ENCODE measurements at regions not wholly inside any gene's neighbourhood (a gene's known extent, or its start where the extent isn't known, plus 50 kb on each side); places are given as distances from the start of the nearest gene placed in this dataset.
A peak's percentile ranks its signal among the peaks of the same experiment; 100 is the strongest.
"Not testable (repeated sequence)": the region's sequence is repeated elsewhere in the genome, so short reads cannot be mapped to it uniquely, and the experiment has no call there.

GRCh38 chr7:81152925-81153324, 234.1 kb upstream of the SEMA3C start:
- not testable (repeated sequence) for H2BK5ac ChIP-seq (ENCODE audit: low read depth, low read length, poor library complexity); H2AFZ ChIP-seq (ENCODE audit: insufficient read depth, low read length, poor library complexity); H3K18ac ChIP-seq (ENCODE audit: low read length); H3K4me1 ChIP-seq (ENCODE audit: control insufficient read depth in 1 of 2, insufficient read depth in 2 of 2, low read length in 2 of 2); H3K27ac ChIP-seq (ENCODE audit: low read depth, low read length); H3K9ac ChIP-seq (ENCODE audit: low read length); H3K27me3 ChIP-seq (ENCODE audit: insufficient read depth, low read length); H2BK120ac ChIP-seq (ENCODE audit: insufficient read depth, low read length, poor library complexity); H3K9me3 ChIP-seq (ENCODE audit: insufficient read depth, low read depth, low read length); H4K12ac ChIP-seq (ENCODE audit: low read depth, low read length); H4K91ac ChIP-seq (ENCODE audit: low read depth, low read length); H3K79me1 ChIP-seq (ENCODE audit: low read length); H2BK12ac ChIP-seq (ENCODE audit: low read length); H3K79me2 ChIP-seq (ENCODE audit: control insufficient read depth, insufficient read depth, low read length, poor library complexity); H3K4me2 ChIP-seq (ENCODE audit: low read length); DNase-seq; H3K36me3 ChIP-seq (ENCODE audit: control insufficient read depth in 1 of 2, insufficient read depth in 2 of 2, low read length in 2 of 2); H3K14ac ChIP-seq (ENCODE audit: low read length); H3K23ac ChIP-seq (ENCODE audit: low read length); H2AK5ac ChIP-seq (ENCODE audit: low read length); H3K4ac ChIP-seq (ENCODE audit: low read depth, low read length); H4K8ac ChIP-seq (ENCODE audit: low read depth, low read length); H3K4me3 ChIP-seq (ENCODE audit: low read depth, low read length)
- WGBS (ENCODE audit: extremely low coverage, insufficient coverage, insufficient read length): no CpG with 5 or more reads among the region's 9 CpGs

- Histone ChIP-seq H4K8ac (ENCODE audit: low read depth, low read length) (peak overlapping the region; percentile 11), H3K4me3 (ENCODE audit: low read depth, low read length) (no peak overlapping the region), H3K9ac (ENCODE audit: low read length) (no peak overlapping the region), H3K18ac (ENCODE audit: low read length) (peak overlapping the region; percentile 75), H2BK120ac (ENCODE audit: insufficient read depth, low read length, poor library complexity) (peak overlapping the region; percentile 46), H2BK12ac (ENCODE audit: low read length) (peak overlapping the region; percentile 98), H3K79me2 (ENCODE audit: control insufficient read depth, insufficient read depth, low read length, poor library complexity) (no peaks in the 10 kb centered on the region), H3K36me3 (ENCODE audit: control insufficient read depth in 1 of 2, insufficient read depth in 2 of 2, low read length in 2 of 2) (no peaks in the 10 kb centered on the region), H4K91ac (ENCODE audit: low read depth, low read length) (peak overlapping the region; percentile 51), H3K4me1 (ENCODE audit: control insufficient read depth in 1 of 2, insufficient read depth in 2 of 2, low read length in 2 of 2) (peaks cover 0 to 3% of the 10 kb centered on the region in 2 experiments), H3K27ac (ENCODE audit: low read depth, low read length) (no peak overlapping the region), H2BK5ac (ENCODE audit: low read depth, low read length, poor library complexity) (no peak overlapping the region), H3K9me3 (ENCODE audit: insufficient read depth, low read depth, low read length) (no peaks in the 10 kb centered on the region), H3K4ac (ENCODE audit: low read depth, low read length) (no peak overlapping the region), H2AK5ac (ENCODE audit: low read length) (no peak overlapping the region), H3K79me1 (ENCODE audit: low read length) (peaks cover 6% of the 10 kb centered on the region), H2AFZ (ENCODE audit: insufficient read depth, low read length, poor library complexity) (no peak overlapping the region), H3K4me2 (ENCODE audit: low read length) (no peak overlapping the region), H4K12ac (ENCODE audit: low read depth, low read length) (no peak overlapping the region), H3K14ac (ENCODE audit: low read length) (peak overlapping the region; percentile 29), H3K23ac (ENCODE audit: low read length) (no peak overlapping the region), H3K27me3 (ENCODE audit: insufficient read depth, low read length) (no peaks in the 10 kb centered on the region)
- no CpG with 5 or more reads among the region's 1 CpG for WGBS (ENCODE audit: extremely low coverage, insufficient coverage, insufficient read length)
- no peak for DNase-seq
Observed at GRCh38 chr7:81150951-81151361, 232.1 kb upstream of the SEMA3C start.

GRCh38 chr7:81143856-81144255, 225.0 kb upstream of the SEMA3C start:
- no peak overlapping the region for H2AFZ ChIP-seq (ENCODE audit: insufficient read depth, low read length, poor library complexity)
- H3K4me3 ChIP-seq (ENCODE audit: low read depth, low read length): no peak overlapping the region
- no peak overlapping the region for H2BK12ac ChIP-seq (ENCODE audit: low read length)
- H3K9me3 ChIP-seq (ENCODE audit: insufficient read depth, low read depth, low read length): no peaks in the 10 kb centered on the region
- H3K36me3 ChIP-seq (ENCODE audit: control insufficient read depth in 1 of 2, insufficient read depth in 2 of 2, low read length in 2 of 2): no peaks in the 10 kb centered on the region
- H4K91ac ChIP-seq (ENCODE audit: low read depth, low read length): no peak overlapping the region
- H2BK5ac ChIP-seq (ENCODE audit: low read depth, low read length, poor library complexity): no peak overlapping the region
- H4K8ac ChIP-seq (ENCODE audit: low read depth, low read length): no peak overlapping the region
- no peak overlapping the region for H3K27ac ChIP-seq (ENCODE audit: low read depth, low read length)
- no peak overlapping the region for H3K23ac ChIP-seq (ENCODE audit: low read length)
- no peaks in the 10 kb centered on the region for H3K79me2 ChIP-seq (ENCODE audit: control insufficient read depth, insufficient read depth, low read length, poor library complexity)
- DNase-seq: no peak
- no peak overlapping the region for H4K12ac ChIP-seq (ENCODE audit: low read depth, low read length)
- no peaks in the 10 kb centered on the region for H3K4me1 ChIP-seq (ENCODE audit: control insufficient read depth in 1 of 2, insufficient read depth in 2 of 2, low read length in 2 of 2)
- H3K18ac ChIP-seq (ENCODE audit: low read length): no peak overlapping the region
- H3K27me3 ChIP-seq (ENCODE audit: insufficient read depth, low read length): no peaks in the 10 kb centered on the region
- WGBS (ENCODE audit: extremely low coverage, insufficient coverage, insufficient read length): no CpG with 5 or more reads among the region's 2 CpGs
- H3K79me1 ChIP-seq (ENCODE audit: low read length): no peaks in the 10 kb centered on the region
- H3K4me2 ChIP-seq (ENCODE audit: low read length): no peak overlapping the region
- no peak overlapping the region for H3K4ac ChIP-seq (ENCODE audit: low read depth, low read length)
- no peak overlapping the region for H2BK120ac ChIP-seq (ENCODE audit: insufficient read depth, low read length, poor library complexity)
- no peak overlapping the region for H2AK5ac ChIP-seq (ENCODE audit: low read length)
- H3K14ac ChIP-seq (ENCODE audit: low read length): no peak overlapping the region
- H3K9ac ChIP-seq (ENCODE audit: low read length): no peak overlapping the region

- H3K27ac ChIP-seq (ENCODE audit: low read depth, low read length); H3K4me1 ChIP-seq (ENCODE audit: control insufficient read depth in 1 of 2, insufficient read depth in 2 of 2, low read length in 2 of 2); H2AFZ ChIP-seq (ENCODE audit: insufficient read depth, low read length, poor library complexity); H2BK5ac ChIP-seq (ENCODE audit: low read depth, low read length, poor library complexity); H3K79me2 ChIP-seq (ENCODE audit: control insufficient read depth, insufficient read depth, low read length, poor library complexity); H3K9me3 ChIP-seq (ENCODE audit: insufficient read depth, low read depth, low read length); H3K36me3 ChIP-seq (ENCODE audit: control insufficient read depth in 1 of 2, insufficient read depth in 2 of 2, low read length in 2 of 2); H3K4ac ChIP-seq (ENCODE audit: low read depth, low read length); H3K4me2 ChIP-seq (ENCODE audit: low read length); H2AK5ac ChIP-seq (ENCODE audit: low read length); H2BK12ac ChIP-seq (ENCODE audit: low read length); DNase-seq; H3K79me1 ChIP-seq (ENCODE audit: low read length); H3K18ac ChIP-seq (ENCODE audit: low read length); H4K8ac ChIP-seq (ENCODE audit: low read depth, low read length); H2BK120ac ChIP-seq (ENCODE audit: insufficient read depth, low read length, poor library complexity); H4K91ac ChIP-seq (ENCODE audit: low read depth, low read length); H3K14ac ChIP-seq (ENCODE audit: low read length); H3K4me3 ChIP-seq (ENCODE audit: low read depth, low read length); H3K23ac ChIP-seq (ENCODE audit: low read length); H4K12ac ChIP-seq (ENCODE audit: low read depth, low read length); H3K27me3 ChIP-seq (ENCODE audit: insufficient read depth, low read length): not testable (repeated sequence)
- H3K9ac ChIP-seq (ENCODE audit: low read length): peak overlapping the region; percentile 17
- no CpG with 5 or more reads among the region's 45 CpGs for WGBS (ENCODE audit: extremely low coverage, insufficient coverage, insufficient read length)
Observed at GRCh38 chr7:81141257-81142205, 222.7 kb upstream of the SEMA3C start.
